ENCODE measurements at regions not wholly inside any gene's neighbourhood (a gene's known extent, or its start where the extent isn't known, plus 50 kb on each side); places are given as distances from the start of the nearest gene placed in this dataset.

DNA sequence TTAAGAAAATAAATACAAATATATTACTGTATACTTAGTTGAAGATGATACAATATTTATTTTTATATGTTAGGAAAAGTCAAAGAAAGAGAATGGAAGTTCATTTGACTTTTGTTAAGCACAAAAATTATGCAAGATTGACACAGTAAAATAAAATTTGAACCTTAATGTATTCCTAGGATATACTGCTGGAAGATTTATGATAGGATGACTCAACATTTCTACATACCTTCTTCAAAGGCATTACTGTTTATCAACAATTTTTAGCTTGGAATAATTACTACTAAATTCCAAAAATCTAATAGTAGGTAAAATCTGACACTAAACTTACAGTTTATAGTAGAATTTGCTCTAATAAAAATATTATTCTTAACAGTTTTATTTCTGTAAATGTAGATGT is 257.3 kb upstream of the ADAMTS5 start:
- ChIA-PET CTCF (no interaction called here), POLR2A (ENCODE audit: low non-redundant PET) (no interaction called here)
- Histone ChIP-seq H3K9me3 (ENCODE audit: low read depth, low read length, poor library complexity, severe bottlenecking) (no peaks in the 10 kb centered on the region), H3K27ac (ENCODE audit: low read depth, low read length, poor library complexity, severe bottlenecking) (no peak overlapping the region), H3K4me1 (ENCODE audit: insufficient read depth, low read length, poor library complexity, severe bottlenecking) (no peaks in the 10 kb centered on the region), H3K36me3 (ENCODE audit: insufficient read depth, low read length, poor library complexity, severe bottlenecking) (no peaks in the 10 kb centered on the region), H3K4me3 (ENCODE audit: low read depth, low read length, poor library complexity, severe bottlenecking) (no peak overlapping the region), H3K27me3 (replicated peaks; ENCODE audit: insufficient read depth, low read depth, low read length, poor library complexity) (no peaks in the 10 kb centered on the region)
- TF ChIP-seq EZH2 (IDR thresholded peaks at IDR 0.05; ENCODE audit: borderline replicate concordance, low read depth, low read length, poor library complexity, severe bottlenecking): no peak
- TF ChIP-seq, protein P1, sequence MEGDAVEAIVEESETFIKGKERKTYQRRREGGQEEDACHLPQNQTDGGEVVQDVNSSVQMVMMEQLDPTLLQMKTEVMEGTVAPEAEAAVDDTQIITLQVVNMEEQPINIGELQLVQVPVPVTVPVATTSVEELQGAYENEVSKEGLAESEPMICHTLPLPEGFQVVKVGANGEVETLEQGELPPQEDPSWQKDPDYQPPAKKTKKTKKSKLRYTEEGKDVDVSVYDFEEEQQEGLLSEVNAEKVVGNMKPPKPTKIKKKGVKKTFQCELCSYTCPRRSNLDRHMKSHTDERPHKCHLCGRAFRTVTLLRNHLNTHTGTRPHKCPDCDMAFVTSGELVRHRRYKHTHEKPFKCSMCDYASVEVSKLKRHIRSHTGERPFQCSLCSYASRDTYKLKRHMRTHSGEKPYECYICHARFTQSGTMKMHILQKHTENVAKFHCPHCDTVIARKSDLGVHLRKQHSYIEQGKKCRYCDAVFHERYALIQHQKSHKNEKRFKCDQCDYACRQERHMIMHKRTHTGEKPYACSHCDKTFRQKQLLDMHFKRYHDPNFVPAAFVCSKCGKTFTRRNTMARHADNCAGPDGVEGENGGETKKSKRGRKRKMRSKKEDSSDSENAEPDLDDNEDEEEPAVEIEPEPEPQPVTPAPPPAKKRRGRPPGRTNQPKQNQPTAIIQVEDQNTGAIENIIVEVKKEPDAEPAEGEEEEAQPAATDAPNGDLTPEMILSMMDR (conservative IDR thresholded peaks at IDR 0.05; ENCODE audit: low read depth, low read length): no peak
- no TSS peak for BruUV-seq (replicated peaks)
- no peak for DNase-seq (ENCODE audit: low spot score)
- intact Hi-C loops (cut with micrococcal nuclease; ENCODE audit: unreplicated experiment): no loop called here

GRCh38 chr21:27221077-27221476 is 254.2 kb upstream of the ADAMTS5 start:
- CTCF ChIA-PET: no interaction called here
- POLR2A ChIA-PET (ENCODE audit: low non-redundant PET): no interaction called here

GRCh38 chr21:27220416-27220815 is 253.5 kb upstream of the ADAMTS5 start:
- no TSS peak for BruUV-seq (replicated peaks)
- Histone ChIP-seq H3K4me1 (ENCODE audit: insufficient read depth, low read length, poor library complexity, severe bottlenecking) (no peaks in the 10 kb centered on the region), H3K36me3 (ENCODE audit: insufficient read depth, low read length, poor library complexity, severe bottlenecking) (no peaks in the 10 kb centered on the region), H3K4me3 (ENCODE audit: low read depth, low read length, poor library complexity, severe bottlenecking) (no peak overlapping the region), H3K27me3 (replicated peaks; ENCODE audit: insufficient read depth, low read depth, low read length, poor library complexity) (no peaks in the 10 kb centered on the region), H3K9me3 (ENCODE audit: low read depth, low read length, poor library complexity, severe bottlenecking) (no peaks in the 10 kb centered on the region), H3K27ac (ENCODE audit: low read depth, low read length, poor library complexity, severe bottlenecking) (no peak overlapping the region)
- POLR2A ChIA-PET (ENCODE audit: low non-redundant PET): no interaction called here
- TF ChIP-seq, protein P1 (conservative IDR thresholded peaks at IDR 0.05; ENCODE audit: low read depth, low read length): no peak
- no peak for TF ChIP-seq EZH2 (IDR thresholded peaks at IDR 0.05; ENCODE audit: borderline replicate concordance, low read depth, low read length, poor library complexity, severe bottlenecking)
- DNase-seq (ENCODE audit: low spot score): no peak
- intact Hi-C loops (cut with micrococcal nuclease; ENCODE audit: unreplicated experiment): no loop called here
- CTCF ChIA-PET: no interaction called here

More at GRCh38 chr21:27221077-27221476, 254.2 kb upstream of the ADAMTS5 start:
- DNase-seq (ENCODE audit: low spot score): no peak
- no peak for TF ChIP-seq EZH2 (IDR thresholded peaks at IDR 0.05; ENCODE audit: borderline replicate concordance, low read depth, low read length, poor library complexity, severe bottlenecking)
- TF ChIP-seq, protein P1 (conservative IDR thresholded peaks at IDR 0.05; ENCODE audit: low read depth, low read length): no peak
- Histone ChIP-seq H3K9me3 (ENCODE audit: low read depth, low read length, poor library complexity, severe bottlenecking) (no peaks in the 10 kb centered on the region), H3K4me3 (ENCODE audit: low read depth, low read length, poor library complexity, severe bottlenecking) (no peak overlapping the region), H3K27ac (ENCODE audit: low read depth, low read length, poor library complexity, severe bottlenecking) (no peak overlapping the region), H3K27me3 (replicated peaks; ENCODE audit: insufficient read depth, low read depth, low read length, poor library complexity) (no peaks in the 10 kb centered on the region), H3K4me1 (ENCODE audit: insufficient read depth, low read length, poor library complexity, severe bottlenecking) (no peaks in the 10 kb centered on the region), H3K36me3 (ENCODE audit: insufficient read depth, low read length, poor library complexity, severe bottlenecking) (no peaks in the 10 kb centered on the region)
- BruUV-seq (replicated peaks): no TSS peak
- intact Hi-C loops (cut with micrococcal nuclease; ENCODE audit: unreplicated experiment): no loop called here

Measured in A673 (cell line).